Esophagus squamous epithelium (tissue), 4 donors: ENCODE measurements at regions not wholly inside any gene's neighbourhood (a gene's known extent, or its start where the extent isn't known, plus 50 kb on each side); places are given as distances from the start of the nearest gene placed in this dataset.

Experiments used
- POLR2A ChIP-seq, 4 donors: fragments of 450-650 bp; IDR thresholded peaks; one replicate each; pipeline ENCODE4 v1.6.1; 2017; ENCODE audit warnings: antibody characterized with exemption in 4 of 4, mild to moderate bottlenecking in 4 of 4, moderate library complexity in 3 of 4
- TF ChIP-seq, protein P1 (sequence below), 6 experiments: fragments of 450-650 bp in 4 of 6; fragments of 200-600 bp in 2 of 6; sonication (generic) in 2 of 6; IDR thresholded peaks; one replicate each; pipeline ENCODE4 v1.5.1; 2016 to 2019; ENCODE audit warnings: antibody characterized with exemption in 6 of 6, mild to moderate bottlenecking in 4 of 6, moderate library complexity in 4 of 6

DNA sequence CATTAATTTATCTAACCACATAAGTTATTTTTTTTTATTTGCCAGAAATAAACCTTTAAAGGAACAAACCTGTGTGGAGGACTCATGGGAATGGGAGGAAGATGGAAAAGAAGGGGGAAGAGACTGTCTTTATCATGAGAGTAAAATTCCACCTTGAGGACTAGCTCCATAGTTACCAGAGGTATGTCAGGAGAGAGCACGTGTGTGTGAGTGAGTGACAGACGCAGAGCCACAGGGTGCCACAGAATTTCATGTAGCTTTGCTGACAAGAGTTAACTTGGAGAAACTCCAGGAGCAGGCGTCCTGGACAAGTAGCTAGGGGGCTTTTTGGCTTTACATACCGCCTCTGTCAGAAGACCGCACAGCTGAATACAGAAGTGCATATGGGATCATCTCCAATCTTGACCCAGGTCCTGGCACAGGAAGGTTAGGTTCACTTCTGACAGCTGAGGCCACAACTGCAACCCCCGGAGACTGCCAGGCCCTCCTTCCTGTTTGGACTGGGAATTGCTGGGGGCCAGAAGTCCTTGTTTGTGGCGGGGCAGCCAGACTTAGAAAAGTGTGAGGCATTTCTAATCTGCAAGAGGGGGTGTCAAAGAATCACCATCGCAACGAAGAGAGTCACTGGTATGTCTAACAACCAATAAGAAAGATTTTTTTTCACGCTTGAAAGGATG, 197.8 kb upstream of the TPM1 start:
- TF ChIP-seq, protein P1, sequence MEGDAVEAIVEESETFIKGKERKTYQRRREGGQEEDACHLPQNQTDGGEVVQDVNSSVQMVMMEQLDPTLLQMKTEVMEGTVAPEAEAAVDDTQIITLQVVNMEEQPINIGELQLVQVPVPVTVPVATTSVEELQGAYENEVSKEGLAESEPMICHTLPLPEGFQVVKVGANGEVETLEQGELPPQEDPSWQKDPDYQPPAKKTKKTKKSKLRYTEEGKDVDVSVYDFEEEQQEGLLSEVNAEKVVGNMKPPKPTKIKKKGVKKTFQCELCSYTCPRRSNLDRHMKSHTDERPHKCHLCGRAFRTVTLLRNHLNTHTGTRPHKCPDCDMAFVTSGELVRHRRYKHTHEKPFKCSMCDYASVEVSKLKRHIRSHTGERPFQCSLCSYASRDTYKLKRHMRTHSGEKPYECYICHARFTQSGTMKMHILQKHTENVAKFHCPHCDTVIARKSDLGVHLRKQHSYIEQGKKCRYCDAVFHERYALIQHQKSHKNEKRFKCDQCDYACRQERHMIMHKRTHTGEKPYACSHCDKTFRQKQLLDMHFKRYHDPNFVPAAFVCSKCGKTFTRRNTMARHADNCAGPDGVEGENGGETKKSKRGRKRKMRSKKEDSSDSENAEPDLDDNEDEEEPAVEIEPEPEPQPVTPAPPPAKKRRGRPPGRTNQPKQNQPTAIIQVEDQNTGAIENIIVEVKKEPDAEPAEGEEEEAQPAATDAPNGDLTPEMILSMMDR (IDR thresholded peaks at IDR 0.05) = no peak
- TF ChIP-seq POLR2A (IDR thresholded peaks at IDR 0.05) = no peak
